ENCODE measurements at regions not wholly inside any gene's neighbourhood (a gene's known extent, or its start where the extent isn't known, plus 50 kb on each side); places are given as distances from the start of the nearest gene placed in this dataset.

GRCh38 chr5:28249771-28250415, 1211.5 kb upstream of the CDH9 start:
- TF ChIP-seq CTCF (IDR thresholded peaks at IDR 0.05) (no peak), POLR2A (IDR thresholded peaks at IDR 0.05) (no peak)

Measured in body of pancreas (tissue), 4 donors.